Activated T-cell treated with anti-CD3 and anti-CD28 coated beads, Interleukin-2, amount 50 U/mL, for 72 hours (primary cell): ENCODE measurements at regions not wholly inside any gene's neighbourhood (a gene's known extent, or its start where the extent isn't known, plus 50 kb on each side); places are given as distances from the start of the nearest gene placed in this dataset.

Experiments used
- ATAC-seq, 2 donors: fragments of 150-1000 bp; cut with Tn5 transposase; replicated peaks in 1 of 2; 2 replicates each; pipeline ENCODE4 v1.10.0; 2021; ENCODE audit warnings: moderate library complexity in 2 of 2, mild to moderate bottlenecking in 1 of 2
- DNase-seq, 2 donors: peaks; one replicate each; pipeline ENCODE4 v3.0.0; 2021 to 2022; ENCODE audit warnings: mixed read lengths in 1 of 2
- H3K27ac Mint-ChIP-seq: one replicate; pipeline ENCODE4 v1.8.0; 2022; ENCODE audit warnings: mild to moderate bottlenecking, moderate library complexity, mixed read lengths
- H3K27me3 Mint-ChIP-seq: one replicate; pipeline ENCODE4 v1.8.0; 2022; ENCODE audit warnings: low read depth, mixed read lengths
- H3K36me3 Mint-ChIP-seq, 2 donors: one replicate each; pipeline ENCODE4 v1.8.0; 2022; ENCODE audit warnings: mixed read lengths in 2 of 2, mild to moderate bottlenecking in 1 of 2; ENCODE audit not compliant: insufficient read depth in 2 of 2
- H3K4me1 Mint-ChIP-seq: one replicate; pipeline ENCODE4 v1.8.0; 2022; ENCODE audit warnings: low read depth, mixed read lengths
- H3K4me3 Mint-ChIP-seq, 2 donors: one replicate each; pipeline ENCODE4 v1.8.0; 2022; ENCODE audit warnings: mild to moderate bottlenecking in 2 of 2, mixed read lengths in 2 of 2, moderate library complexity in 2 of 2
- H3K9me3 Mint-ChIP-seq, 2 donors: one replicate each; pipeline ENCODE4 v1.8.0; 2022; ENCODE audit warnings: mixed read lengths in 2 of 2

- H3K36me3 Mint-ChIP-seq: no peaks in the 10 kb centered on the region
- H3K4me1 Mint-ChIP-seq: peaks cover 5% of the 10 kb centered on the region
- no peak overlapping the region for H3K27ac Mint-ChIP-seq
- H3K9me3 Mint-ChIP-seq: no peaks in the 10 kb centered on the region
- H3K4me3 Mint-ChIP-seq: no peak overlapping the region
- no peak for ATAC-seq
- DNase-seq: no peak
- H3K27me3 Mint-ChIP-seq: no peaks in the 10 kb centered on the region
Measured at GRCh38 chr1:239676522-239677273, 290.3 kb downstream of the CHRM3 start.

- ATAC-seq (no peak), DNase-seq (no peak)
- H3K36me3 Mint-ChIP-seq: no peaks in the 10 kb centered on the region
- no peak overlapping the region for H3K4me3 Mint-ChIP-seq
- no peaks in the 10 kb centered on the region for H3K9me3 Mint-ChIP-seq
- no peak overlapping the region for H3K27ac Mint-ChIP-seq
- no peaks in the 10 kb centered on the region for H3K27me3 Mint-ChIP-seq
- peaks cover 5% of the 10 kb centered on the region for H3K4me1 Mint-ChIP-seq
Measured at GRCh38 chr1:239677362-239677761, 291.0 kb downstream of the CHRM3 start.

GRCh38 chr1:239678181-239678580 lies 291.8 kb downstream of the CHRM3 start:
- Mint-ChIP-seq H3K36me3 (no peaks in the 10 kb centered on the region), H3K9me3 (no peaks in the 10 kb centered on the region), H3K4me1 (peaks cover 5% of the 10 kb centered on the region), H3K27me3 (no peaks in the 10 kb centered on the region), H3K27ac (no peak overlapping the region), H3K4me3 (no peak overlapping the region)
- no peak for DNase-seq
- no peak for ATAC-seq

GRCh38 chr1:239682046-239682445 lies 295.7 kb downstream of the CHRM3 start:
- Mint-ChIP-seq H3K4me3 (no peak overlapping the region), H3K4me1 (peaks cover 1% of the 10 kb centered on the region), H3K27ac (no peak overlapping the region), H3K9me3 (no peaks in the 10 kb centered on the region), H3K36me3 (no peaks in the 10 kb centered on the region), H3K27me3 (no peaks in the 10 kb centered on the region)
- DNase-seq (no peak), ATAC-seq (no peak)

- Mint-ChIP-seq H3K4me3 (no peak overlapping the region), H3K4me1 (no peaks in the 10 kb centered on the region), H3K36me3 (no peaks in the 10 kb centered on the region), H3K27ac (no peak overlapping the region), H3K27me3 (no peaks in the 10 kb centered on the region), H3K9me3 (no peaks in the 10 kb centered on the region)
- DNase-seq (no peak), ATAC-seq (no peak)
Measured at GRCh38 chr1:239682960-239683359, 296.6 kb downstream of the CHRM3 start.

- ATAC-seq (no peak), DNase-seq (no peak)
- H3K27ac Mint-ChIP-seq: no peak overlapping the region
- H3K4me1 Mint-ChIP-seq: no peaks in the 10 kb centered on the region
- no peak overlapping the region for H3K4me3 Mint-ChIP-seq
- H3K36me3 Mint-ChIP-seq: no peaks in the 10 kb centered on the region
- no peaks in the 10 kb centered on the region for H3K9me3 Mint-ChIP-seq
- no peaks in the 10 kb centered on the region for H3K27me3 Mint-ChIP-seq
Measured at GRCh38 chr1:239686386-239686785, 300.0 kb downstream of the CHRM3 start.

GRCh38 chr1:239696317-239696716 lies 309.9 kb downstream of the CHRM3 start:
- Mint-ChIP-seq H3K27me3 (no peaks in the 10 kb centered on the region), H3K4me3 (no peak overlapping the region), H3K9me3 (peaks cover 0 to 3% of the 10 kb centered on the region in 2 donors), H3K4me1 (peaks cover 7% of the 10 kb centered on the region), H3K36me3 (peaks cover 0 to 3% of the 10 kb centered on the region in 2 donors), H3K27ac (no peak overlapping the region)
- no peak for ATAC-seq
- no peak for DNase-seq

GRCh38 chr1:239700667-239701066 lies 314.3 kb downstream of the CHRM3 start:
- Mint-ChIP-seq H3K4me1 (peaks cover 22% of the 10 kb centered on the region), H3K36me3 (peaks cover 4 to 19% of the 10 kb centered on the region in 2 donors), H3K27me3 (no peaks in the 10 kb centered on the region), H3K27ac (no peak overlapping the region), H3K4me3 (no peak overlapping the region), H3K9me3 (peaks cover 0 to 3% of the 10 kb centered on the region in 2 donors)
- DNase-seq (no peak), ATAC-seq (no peak)

- DNase-seq (no peak), ATAC-seq (peak; percentile 51 to 81)
- Mint-ChIP-seq H3K27me3 (no peaks in the 10 kb centered on the region), H3K9me3 (peaks cover 0 to 3% of the 10 kb centered on the region in 2 donors), H3K27ac (no peak overlapping the region), H3K4me1 (peaks cover 30% of the 10 kb centered on the region), H3K36me3 (peaks cover 8 to 23% of the 10 kb centered on the region in 2 donors), H3K4me3 (peak overlapping the region in 1 of 2 donors; percentile 15)
Measured at GRCh38 chr1:239703075-239703474, 316.7 kb downstream of the CHRM3 start.

GRCh38 chr1:239706245-239706892 lies 320.0 kb downstream of the CHRM3 start:
- Mint-ChIP-seq H3K27me3 (no peaks in the 10 kb centered on the region), H3K36me3 (peaks cover 11 to 35% of the 10 kb centered on the region in 2 donors), H3K4me3 (no peak overlapping the region), H3K9me3 (peaks cover 1 to 3% of the 10 kb centered on the region in 2 donors), H3K4me1 (peaks cover 51% of the 10 kb centered on the region), H3K27ac (no peak overlapping the region)
- DNase-seq (no peak), ATAC-seq (no peak)

- H3K27ac Mint-ChIP-seq: no peak overlapping the region
- no peaks in the 10 kb centered on the region for H3K27me3 Mint-ChIP-seq
- peaks cover 58% of the 10 kb centered on the region for H3K4me1 Mint-ChIP-seq
- DNase-seq (no peak), ATAC-seq (no peak)
- H3K9me3 Mint-ChIP-seq: peaks cover 0 to 1% of the 10 kb centered on the region in 2 donors
- peaks cover 13 to 41% of the 10 kb centered on the region in 2 donors for H3K36me3 Mint-ChIP-seq
- no peak overlapping the region for H3K4me3 Mint-ChIP-seq
Measured at GRCh38 chr1:239707615-239708014, 321.2 kb downstream of the CHRM3 start.

- Mint-ChIP-seq H3K27me3 (no peaks in the 10 kb centered on the region), H3K27ac (peak overlapping the region; percentile 83), H3K9me3 (peaks cover 0 to 1% of the 10 kb centered on the region in 2 donors), H3K4me3 (peak overlapping the region; percentile 32 to 70), H3K36me3 (peaks cover 13 to 42% of the 10 kb centered on the region in 2 donors), H3K4me1 (peaks cover 48% of the 10 kb centered on the region)
- DNase-seq: no peak
- peak; percentile 57 to 77 for ATAC-seq
Measured at GRCh38 chr1:239708622-239709021, 322.3 kb downstream of the CHRM3 start.

- DNase-seq (no peak), ATAC-seq (no peak)
- H3K27me3 Mint-ChIP-seq: no peaks in the 10 kb centered on the region
- peaks cover 0 to 1% of the 10 kb centered on the region in 2 donors for H3K9me3 Mint-ChIP-seq
- H3K27ac Mint-ChIP-seq: peak overlapping the region; percentile 69
- peaks cover 7 to 25% of the 10 kb centered on the region in 2 donors for H3K36me3 Mint-ChIP-seq
- no peak overlapping the region for H3K4me3 Mint-ChIP-seq
- H3K4me1 Mint-ChIP-seq: peaks cover 37% of the 10 kb centered on the region
Measured at GRCh38 chr1:239711768-239712167, 325.4 kb downstream of the CHRM3 start.
